Activated T-cell treated with anti-CD3 and anti-CD28 coated beads, Interleukin-2, amount 50 U/mL, for 4 hours (primary cell): ENCODE measurements at regions not wholly inside any gene's neighbourhood (a gene's known extent, or its start where the extent isn't known, plus 50 kb on each side); places are given as distances from the start of the nearest gene placed in this dataset.
"Not testable (repeated sequence)": the region's sequence is repeated elsewhere in the genome, so short reads cannot be mapped to it uniquely, and the experiment has no call there.

Experiments used
- ATAC-seq, 2 donors: fragments of 200-7000 bp; cut with Tn5 transposase; one replicate each; pipeline ENCODE4 v1.10.0; 2021
- DNase-seq: peaks from one replicate; pipeline ENCODE4 v3.0.0-alpha.2; 2020
- H3K27me3 Mint-ChIP-seq: one replicate; pipeline ENCODE4 v1.8.0; 2021; ENCODE audit warnings: low read depth, mixed read lengths
- H3K36me3 Mint-ChIP-seq: one replicate; pipeline ENCODE4 v1.8.0; 2022; ENCODE audit warnings: mixed read lengths; ENCODE audit not compliant: insufficient read depth
- H3K4me1 Mint-ChIP-seq: one replicate; pipeline ENCODE4 v1.8.0; 2021; ENCODE audit warnings: low read depth, mixed read lengths
- H3K4me3 Mint-ChIP-seq: one replicate; pipeline ENCODE4 v1.8.0; 2021; ENCODE audit warnings: mild to moderate bottlenecking, moderate library complexity, mixed read lengths
- H3K9me3 Mint-ChIP-seq: one replicate; pipeline ENCODE4 v1.8.0; 2021; ENCODE audit warnings: mixed read lengths

DNA sequence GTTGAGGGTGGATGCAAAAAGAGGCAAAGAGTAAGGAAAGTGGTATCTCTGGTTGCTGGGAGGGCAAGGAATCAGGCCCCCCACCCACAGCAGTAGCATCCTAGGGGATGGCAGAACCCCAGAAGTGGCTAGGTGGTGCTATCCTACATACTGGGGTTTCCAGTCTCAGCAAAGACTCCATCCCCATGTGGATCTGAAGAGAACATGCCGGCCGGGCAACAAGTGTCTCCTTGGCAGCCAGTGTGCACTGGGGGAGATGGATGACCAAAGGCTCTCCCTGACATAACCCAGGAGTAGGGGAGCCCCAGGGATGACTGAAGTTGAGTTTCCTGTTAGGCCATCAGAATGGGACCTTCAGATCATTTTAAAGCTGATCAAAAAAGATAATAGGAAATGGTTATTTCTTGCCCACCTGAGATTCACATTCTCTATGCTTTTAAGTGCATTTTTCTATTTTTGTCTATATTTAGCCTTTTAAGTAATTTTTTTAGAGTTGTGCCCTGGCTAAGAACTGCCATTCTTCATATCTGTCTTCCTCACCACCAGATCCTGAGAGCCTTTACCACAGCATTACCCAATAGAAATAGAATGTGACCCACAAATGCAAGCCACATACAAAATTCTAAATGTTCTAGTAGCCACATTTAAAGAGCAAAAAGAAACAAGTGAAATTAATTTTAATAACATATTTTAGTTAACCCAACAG, 78.7 kb upstream of the SMIM23 start:
- H3K9me3 Mint-ChIP-seq: no peaks in the 10 kb centered on the region
- ATAC-seq (no peak), DNase-seq (no peak)
- no peaks in the 10 kb centered on the region for H3K4me1 Mint-ChIP-seq
- H3K4me3 Mint-ChIP-seq: no peak overlapping the region
- H3K36me3 Mint-ChIP-seq: no peaks in the 10 kb centered on the region
- H3K27me3 Mint-ChIP-seq: peaks cover 2% of the 10 kb centered on the region

DNA sequence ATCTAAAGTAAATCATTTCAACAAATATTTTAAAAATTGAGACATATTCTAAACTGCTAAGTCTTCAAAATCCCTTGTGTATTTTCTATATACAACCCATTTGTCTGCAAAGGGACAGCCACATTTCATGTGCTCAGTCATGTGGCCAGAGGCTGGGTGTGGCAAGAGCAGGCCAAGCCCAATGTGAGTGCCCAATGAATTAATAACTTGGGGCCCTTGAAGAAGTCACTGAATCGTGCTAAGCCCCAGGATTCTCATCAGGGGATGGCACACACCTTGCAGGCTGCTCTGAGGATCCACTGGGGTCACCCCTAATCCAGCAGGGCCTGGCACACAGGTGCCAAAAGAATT, 78.2 kb upstream of the SMIM23 start:
- ATAC-seq (no peak), DNase-seq (no peak)
- Mint-ChIP-seq H3K9me3 (no peaks in the 10 kb centered on the region), H3K4me1 (no peaks in the 10 kb centered on the region), H3K4me3 (no peak overlapping the region), H3K27me3 (peaks cover 2% of the 10 kb centered on the region), H3K36me3 (no peaks in the 10 kb centered on the region)

DNA sequence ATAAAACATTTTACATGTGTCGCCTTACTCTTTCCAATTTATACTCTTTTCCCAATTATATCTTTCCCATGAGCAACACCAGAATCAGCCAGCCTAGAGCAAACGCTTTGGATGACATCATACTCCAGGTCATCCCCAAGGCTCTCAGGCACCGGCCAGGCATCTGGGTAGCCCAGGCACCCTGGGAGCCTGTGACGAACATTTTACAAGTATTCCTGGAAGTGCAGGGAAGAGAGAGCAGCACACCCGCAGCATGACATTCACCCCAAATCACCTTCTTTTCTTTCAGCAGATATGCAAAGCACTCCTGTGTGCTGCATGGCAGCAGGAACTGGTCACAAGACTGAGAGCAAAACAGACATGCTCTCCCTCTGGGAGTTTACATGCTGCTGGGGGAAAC, 75.7 kb upstream of the SMIM23 start:
- H3K27me3 Mint-ChIP-seq: peaks cover 2% of the 10 kb centered on the region
- H3K4me1 Mint-ChIP-seq: no peaks in the 10 kb centered on the region
- DNase-seq (no peak), ATAC-seq (no peak)
- H3K9me3 Mint-ChIP-seq: no peaks in the 10 kb centered on the region
- no peak overlapping the region for H3K4me3 Mint-ChIP-seq
- H3K36me3 Mint-ChIP-seq: no peaks in the 10 kb centered on the region

DNA sequence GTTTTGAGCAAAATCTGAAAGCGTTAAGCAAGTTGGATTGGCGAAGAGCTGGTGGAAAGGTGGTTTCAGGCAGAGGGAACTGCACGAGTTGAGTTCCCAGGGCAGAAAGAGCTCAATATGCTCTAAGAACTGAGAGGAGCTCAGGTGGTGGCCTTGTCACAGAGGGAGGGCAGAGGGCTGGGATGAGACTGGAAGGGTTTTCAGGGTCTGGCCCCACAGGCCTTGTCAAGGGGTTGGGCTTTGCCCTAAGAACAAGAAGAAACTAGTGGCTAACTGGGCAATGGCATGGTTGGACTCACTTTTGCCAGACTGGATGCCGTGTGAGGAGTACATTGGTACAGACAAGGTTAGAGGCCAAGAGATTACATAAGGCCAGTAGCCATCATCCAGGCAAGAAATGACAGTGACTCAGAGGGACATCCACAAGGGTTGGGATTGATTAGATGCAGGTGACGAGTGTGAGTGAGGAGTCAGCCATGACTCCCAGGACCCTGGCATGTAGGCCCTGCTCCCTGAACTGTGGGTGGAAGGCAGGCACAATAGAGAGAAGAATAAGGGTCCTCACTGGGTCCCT, 75.1 kb upstream of the SMIM23 start:
- ATAC-seq: no peak
- Mint-ChIP-seq H3K27me3 (peaks cover 2% of the 10 kb centered on the region), H3K4me1 (no peaks in the 10 kb centered on the region)

DNA sequence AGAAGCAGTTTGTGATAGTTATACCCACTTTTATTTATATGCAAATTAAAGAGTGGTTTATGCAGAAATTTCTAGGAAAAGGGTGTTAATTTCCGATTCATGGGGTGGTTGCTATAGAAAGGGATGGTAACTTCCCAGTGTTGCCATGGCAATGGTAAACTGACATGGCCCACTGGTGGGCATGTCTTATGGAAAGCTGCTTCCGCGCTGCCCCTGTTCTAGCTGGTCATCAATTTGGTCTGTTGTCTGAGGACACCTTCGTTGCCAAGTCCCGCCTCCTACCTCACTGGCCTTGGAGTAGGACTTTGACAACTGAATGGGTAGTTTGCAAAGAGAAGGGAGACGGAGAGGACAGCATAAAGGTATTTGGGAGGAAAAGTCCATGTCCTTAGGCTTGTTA, 74.0 kb upstream of the SMIM23 start:
- Mint-ChIP-seq H3K4me3 (no peak overlapping the region), H3K4me1 (no peaks in the 10 kb centered on the region), H3K36me3 (no peaks in the 10 kb centered on the region), H3K27me3 (peaks cover 2% of the 10 kb centered on the region), H3K9me3 (no peaks in the 10 kb centered on the region)
- ATAC-seq (no peak), DNase-seq (no peak)

More for the DNA sequence above, 75.1 kb upstream of the SMIM23 start:
- no peak overlapping the region for H3K4me3 Mint-ChIP-seq
- no peak for DNase-seq
- H3K36me3 Mint-ChIP-seq: no peaks in the 10 kb centered on the region
- H3K9me3 Mint-ChIP-seq: no peaks in the 10 kb centered on the region

DNA sequence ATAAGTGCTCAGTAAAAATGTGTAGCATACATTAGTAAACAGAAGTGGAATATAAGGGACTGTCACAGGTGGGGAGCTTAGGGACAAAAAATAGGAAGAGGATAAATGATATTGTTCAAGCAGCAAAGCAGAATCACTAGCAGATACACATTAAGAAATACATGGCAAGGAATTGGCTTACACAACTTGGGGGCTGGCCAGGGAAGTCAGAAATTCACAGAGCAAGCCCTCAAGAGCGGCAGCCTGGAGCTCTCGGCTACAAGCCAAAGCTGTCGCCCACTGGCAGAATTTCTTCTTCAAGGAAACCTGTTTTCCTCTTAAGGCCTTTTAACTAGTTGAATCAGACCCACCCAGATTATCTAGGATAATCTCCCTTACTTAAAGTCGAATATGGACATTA, 73.0 kb upstream of the SMIM23 start:
- DNase-seq (no peak), ATAC-seq (no peak)
- no peaks in the 10 kb centered on the region for H3K9me3 Mint-ChIP-seq
- no peaks in the 10 kb centered on the region for H3K4me1 Mint-ChIP-seq
- peaks cover 2% of the 10 kb centered on the region for H3K27me3 Mint-ChIP-seq
- H3K36me3 Mint-ChIP-seq: no peaks in the 10 kb centered on the region
- no peak overlapping the region for H3K4me3 Mint-ChIP-seq

DNA sequence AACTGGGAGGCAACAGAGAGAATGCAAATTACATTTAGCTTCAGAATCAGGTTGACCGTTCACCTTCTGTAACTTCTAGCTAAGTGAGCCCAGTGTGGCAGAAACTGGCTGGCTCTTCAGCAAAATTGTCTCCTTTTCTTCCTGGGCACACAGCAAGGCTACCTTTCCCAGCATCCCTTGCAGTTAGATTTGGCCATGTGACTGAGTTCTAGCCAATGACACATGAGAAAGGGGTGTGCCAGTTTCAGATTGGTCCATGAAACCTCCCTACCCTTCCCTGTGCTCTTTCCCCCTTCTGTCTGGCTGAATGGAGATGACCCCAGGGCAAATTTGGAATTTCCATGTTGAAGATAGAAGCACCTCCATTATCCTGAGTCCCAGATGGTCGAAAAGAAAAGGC, 72.5 kb upstream of the SMIM23 start:
- Mint-ChIP-seq H3K27me3 (peaks cover 6% of the 10 kb centered on the region), H3K9me3 (no peaks in the 10 kb centered on the region), H3K4me1 (no peaks in the 10 kb centered on the region), H3K36me3 (no peaks in the 10 kb centered on the region), H3K4me3 (no peak overlapping the region)
- DNase-seq (no peak), ATAC-seq (no peak)

DNA sequence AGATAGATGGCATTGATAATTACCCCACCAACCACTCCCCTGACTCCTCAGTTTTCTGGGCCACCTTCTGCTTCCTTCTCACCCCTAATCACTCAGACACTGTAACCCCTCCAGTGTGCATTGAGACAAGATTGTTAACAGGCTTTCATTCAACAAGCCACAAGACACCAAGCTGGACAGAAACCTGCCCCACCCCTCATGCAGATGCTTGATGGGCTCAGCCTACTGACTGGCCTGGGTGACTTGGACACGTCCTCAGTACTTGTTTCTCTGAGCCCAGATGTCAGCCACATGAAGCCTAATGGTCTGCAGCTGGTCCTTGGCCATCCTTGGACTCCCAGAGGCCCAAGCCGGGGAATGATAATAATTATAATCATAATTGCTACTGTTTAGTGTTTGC, 71.4 kb upstream of the SMIM23 start:
- ATAC-seq (no peak), DNase-seq (no peak)
- Mint-ChIP-seq H3K36me3 (no peaks in the 10 kb centered on the region), H3K9me3 (no peaks in the 10 kb centered on the region), H3K4me3 (no peak overlapping the region), H3K27me3 (peaks cover 15% of the 10 kb centered on the region), H3K4me1 (no peaks in the 10 kb centered on the region)

DNA sequence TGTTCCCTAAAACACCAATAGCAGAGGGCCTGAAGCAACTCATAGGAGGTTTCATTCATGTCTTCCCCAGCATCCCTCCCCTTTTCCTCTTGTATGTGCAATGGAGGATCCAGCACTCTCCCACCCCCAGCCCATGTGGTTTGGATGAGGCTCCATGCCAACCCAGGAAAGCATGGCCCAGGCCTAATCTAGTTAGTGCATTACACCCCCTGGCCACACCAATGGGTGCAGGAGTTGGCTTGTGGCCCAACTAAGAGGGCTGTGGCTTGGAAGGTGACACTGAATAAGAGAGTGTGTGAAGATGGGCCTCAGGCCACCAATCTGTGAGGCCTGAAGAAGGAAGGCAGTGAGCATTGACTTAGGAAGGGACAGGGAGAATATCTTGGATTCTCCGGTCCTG, 70.8 kb upstream of the SMIM23 start:
- Mint-ChIP-seq H3K4me1 (no peaks in the 10 kb centered on the region), H3K9me3 (no peaks in the 10 kb centered on the region), H3K36me3 (no peaks in the 10 kb centered on the region), H3K4me3 (no peak overlapping the region), H3K27me3 (peaks cover 20% of the 10 kb centered on the region)
- ATAC-seq: no peak
- DNase-seq: no peak

DNA sequence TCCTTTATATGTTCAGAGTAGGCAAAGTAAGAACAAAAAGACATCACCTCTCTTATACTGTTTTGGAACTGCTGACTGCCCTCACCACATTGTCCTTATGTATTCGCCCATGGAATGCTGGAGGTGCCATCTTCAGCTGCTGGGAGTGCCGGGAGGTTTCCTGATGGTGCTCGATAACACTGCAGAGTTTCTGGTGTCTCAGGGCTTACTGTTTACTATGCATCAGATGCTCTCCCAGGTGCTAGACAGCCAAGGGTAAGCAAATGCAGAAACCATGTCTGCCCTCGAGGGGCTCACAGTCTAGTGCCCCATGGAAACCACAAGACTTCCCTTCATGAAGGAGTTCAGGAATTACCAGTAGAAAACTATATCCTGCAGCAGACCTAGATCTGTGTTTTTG, 70.1 kb upstream of the SMIM23 start:
- H3K9me3 Mint-ChIP-seq: no peaks in the 10 kb centered on the region
- H3K4me1 Mint-ChIP-seq: no peaks in the 10 kb centered on the region
- peaks cover 26% of the 10 kb centered on the region for H3K27me3 Mint-ChIP-seq
- DNase-seq: no peak
- no peak overlapping the region for H3K4me3 Mint-ChIP-seq
- ATAC-seq: no peak
- H3K36me3 Mint-ChIP-seq: no peaks in the 10 kb centered on the region

DNA sequence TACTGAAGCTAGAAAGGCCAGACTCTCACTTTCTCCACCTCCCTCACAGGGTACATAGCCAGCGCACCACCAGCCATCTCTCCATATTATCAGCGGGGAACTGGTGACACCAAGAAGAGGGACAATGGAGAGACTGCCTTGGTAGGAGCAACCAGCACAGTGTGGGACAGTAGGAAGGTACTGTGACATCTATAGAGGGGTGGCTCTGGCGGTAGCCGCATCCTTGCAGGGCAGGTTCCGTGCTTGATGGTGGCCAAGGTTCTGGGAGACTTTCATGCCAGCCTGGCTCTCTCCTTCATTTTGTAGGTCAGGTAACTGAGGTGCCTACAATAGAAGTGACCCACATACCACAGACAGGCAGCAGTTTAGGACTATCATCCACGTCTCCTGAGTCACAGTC, 65.5 kb upstream of the SMIM23 start:
- H3K4me3 Mint-ChIP-seq: no peak overlapping the region
- no peaks in the 10 kb centered on the region for H3K9me3 Mint-ChIP-seq
- H3K36me3 Mint-ChIP-seq: no peaks in the 10 kb centered on the region
- peaks cover 34% of the 10 kb centered on the region for H3K27me3 Mint-ChIP-seq
- ATAC-seq (no peak), DNase-seq (no peak)
- no peaks in the 10 kb centered on the region for H3K4me1 Mint-ChIP-seq

DNA sequence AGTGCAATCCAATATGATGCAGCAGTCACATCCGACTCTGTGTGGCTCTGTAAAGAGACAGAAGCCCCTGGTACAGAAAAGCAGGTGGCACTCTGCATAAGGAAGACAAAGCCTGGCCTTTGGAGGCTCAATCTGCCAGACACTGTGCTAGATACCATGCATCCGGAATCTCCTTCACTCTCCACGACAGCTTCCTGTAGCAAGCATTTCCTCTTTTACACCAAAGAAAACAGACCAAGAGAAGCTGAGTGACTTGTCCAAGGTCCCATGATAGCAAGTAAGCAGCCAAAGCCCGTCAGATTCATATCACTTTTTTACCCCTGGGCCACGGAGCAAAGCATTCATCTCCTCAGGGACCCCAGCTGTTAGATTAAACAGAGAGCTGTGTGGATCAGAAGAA, 64.2 kb upstream of the SMIM23 start:
- no peak for DNase-seq

DNA sequence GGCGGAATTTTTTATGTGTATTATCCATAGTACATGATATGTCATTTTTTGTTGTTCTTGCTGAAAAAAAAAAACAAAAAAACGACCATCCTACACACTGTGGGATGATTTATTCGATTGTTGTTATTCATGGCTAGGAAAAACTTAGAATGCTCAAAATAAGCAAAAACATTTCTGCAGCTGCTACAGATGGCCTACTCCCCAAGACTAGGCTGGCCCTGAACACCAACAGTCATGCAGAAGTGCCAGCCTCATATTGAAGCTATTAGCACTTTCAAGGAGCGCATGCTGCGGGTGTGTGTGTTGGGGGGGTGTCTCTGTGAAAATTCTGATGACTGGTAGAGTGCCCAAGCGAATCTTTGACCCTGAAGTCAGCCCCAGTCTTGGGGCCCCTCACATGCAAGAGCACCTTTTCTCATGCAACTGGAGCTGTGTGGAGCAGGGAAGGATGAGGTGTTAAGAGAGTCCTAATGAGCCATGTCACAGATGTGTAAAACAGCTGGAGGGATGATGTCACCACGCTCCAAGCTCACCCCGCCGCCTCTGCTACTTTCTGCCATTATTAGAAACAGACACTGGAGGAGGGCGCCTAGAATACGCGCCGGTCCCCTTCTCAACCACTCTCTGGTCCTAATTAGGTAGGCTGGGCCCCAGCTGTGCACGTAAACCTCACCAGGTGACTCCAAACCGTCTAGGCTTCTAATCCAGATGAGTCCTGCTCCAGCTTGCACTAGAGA, 61.0 kb upstream of the SMIM23 start:
- no peaks in the 10 kb centered on the region for H3K36me3 Mint-ChIP-seq
- no peak overlapping the region for H3K4me3 Mint-ChIP-seq
- ATAC-seq (no peak), DNase-seq (no peak)
- H3K4me1 Mint-ChIP-seq: no peaks in the 10 kb centered on the region
- H3K9me3 Mint-ChIP-seq: peaks cover 31% of the 10 kb centered on the region
- peaks cover 26% of the 10 kb centered on the region for H3K27me3 Mint-ChIP-seq

More for the DNA sequence above, 64.2 kb upstream of the SMIM23 start:
- no peak for ATAC-seq
- no peaks in the 10 kb centered on the region for H3K36me3 Mint-ChIP-seq
- H3K4me1 Mint-ChIP-seq: no peaks in the 10 kb centered on the region
- H3K4me3 Mint-ChIP-seq: no peak overlapping the region
- peaks cover 9% of the 10 kb centered on the region for H3K9me3 Mint-ChIP-seq
- H3K27me3 Mint-ChIP-seq: peaks cover 37% of the 10 kb centered on the region

DNA sequence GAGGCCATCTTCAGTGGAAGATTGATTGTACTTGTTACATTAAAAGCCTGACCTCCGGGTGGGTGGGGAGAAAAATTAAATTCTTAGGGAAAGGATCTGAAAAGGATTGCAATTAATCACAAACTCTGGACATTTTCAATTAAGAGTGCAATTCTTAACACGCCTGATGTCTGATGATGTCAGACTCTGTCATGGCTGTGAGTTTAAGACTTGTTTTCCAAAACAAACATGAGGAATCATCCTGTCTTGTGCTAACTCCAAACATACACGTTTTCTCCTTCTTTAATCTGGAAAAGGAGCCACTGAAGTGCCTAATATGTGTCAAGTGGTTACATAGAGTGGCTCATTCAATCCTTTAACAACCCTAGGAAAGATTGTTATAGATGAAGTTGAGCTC, 60.4 kb upstream of the SMIM23 start:
- Mint-ChIP-seq H3K4me1 (no peaks in the 10 kb centered on the region), H3K4me3 (no peak overlapping the region), H3K36me3 (no peaks in the 10 kb centered on the region), H3K27me3 (peaks cover 20% of the 10 kb centered on the region), H3K9me3 (peaks cover 35% of the 10 kb centered on the region)
- no peak for ATAC-seq
- DNase-seq: no peak

DNA sequence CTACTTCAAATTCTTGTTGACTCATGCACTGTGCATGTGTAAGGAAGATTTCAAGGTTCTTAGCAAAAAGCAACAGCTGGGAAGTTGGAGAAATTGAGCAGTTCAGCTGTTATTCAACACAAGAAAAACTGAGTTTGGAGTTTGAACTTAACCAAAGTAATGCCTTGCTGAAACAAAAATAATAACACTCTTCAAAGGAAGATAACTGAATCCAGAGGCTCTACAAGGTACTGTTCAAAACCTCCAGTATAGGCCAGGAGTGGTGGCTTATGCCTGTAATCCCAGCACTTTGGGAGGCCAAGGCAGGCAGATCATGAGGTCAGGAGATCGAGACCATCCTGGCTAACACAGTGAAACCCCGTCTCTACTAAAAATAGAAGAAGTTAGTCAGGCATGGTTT, 58.8 kb upstream of the SMIM23 start:
- not testable (repeated sequence) for ATAC-seq, DNase-seq, H3K4me3 Mint-ChIP-seq

More for the DNA sequence above, 58.8 kb upstream of the SMIM23 start:
- Mint-ChIP-seq H3K9me3 (peaks cover 38% of the 10 kb centered on the region), H3K27me3 (peaks cover 14% of the 10 kb centered on the region)
- not testable (repeated sequence) for H3K36me3 Mint-ChIP-seq, H3K4me1 Mint-ChIP-seq
